Activated CD4-positive, alpha-beta T cell treated with anti-CD3 and anti-CD28 coated beads for 24 hours (primary cell): ENCODE measurements at regions not wholly inside any gene's neighbourhood (a gene's known extent, or its start where the extent isn't known, plus 50 kb on each side); places are given as distances from the start of the nearest gene placed in this dataset.
"Not testable (repeated sequence)": the region's sequence is repeated elsewhere in the genome, so short reads cannot be mapped to it uniquely, and the experiment has no call there.

Source experiments
- DNase-seq, 2 donors: peaks; one replicate each; pipeline ENCODE4 v3.0.0-alpha.2; 2020; ENCODE audit warnings: low read depth in 2 of 2

GRCh38 chr7:15820319-15820718 is 133.8 kb upstream of the MEOX2 start:
- no peak for DNase-seq

- no peak for DNase-seq
These were observed 130.4 kb upstream of the MEOX2 start for GRCh38 chr7:15816835-15817426.

GRCh38 chr7:15813448-15813847 is 127.0 kb upstream of the MEOX2 start:
- no peak for DNase-seq

DNA sequence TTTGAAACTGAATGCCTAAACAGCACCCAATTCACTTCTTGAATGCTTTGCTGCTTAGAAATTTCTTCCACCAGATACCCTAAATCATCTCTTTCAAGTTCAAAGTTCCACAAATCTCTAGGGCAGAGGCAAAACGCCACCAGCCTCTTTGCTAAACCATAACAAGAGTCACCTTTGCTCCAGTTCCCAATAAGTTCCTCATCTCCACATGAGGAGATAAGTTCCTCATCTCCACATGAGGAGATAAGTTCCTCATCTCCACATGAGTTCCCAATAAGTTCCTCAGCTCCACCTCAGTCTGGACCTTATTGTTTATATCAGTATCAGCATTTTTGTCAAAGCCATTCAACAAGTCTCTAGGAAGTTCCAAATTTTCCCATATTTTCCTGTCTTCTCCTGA is 123.9 kb upstream of the MEOX2 start:
- not testable (repeated sequence) for DNase-seq

GRCh38 chr7:15809936-15810335 is 123.5 kb upstream of the MEOX2 start:
- not testable (repeated sequence) for DNase-seq

DNA sequence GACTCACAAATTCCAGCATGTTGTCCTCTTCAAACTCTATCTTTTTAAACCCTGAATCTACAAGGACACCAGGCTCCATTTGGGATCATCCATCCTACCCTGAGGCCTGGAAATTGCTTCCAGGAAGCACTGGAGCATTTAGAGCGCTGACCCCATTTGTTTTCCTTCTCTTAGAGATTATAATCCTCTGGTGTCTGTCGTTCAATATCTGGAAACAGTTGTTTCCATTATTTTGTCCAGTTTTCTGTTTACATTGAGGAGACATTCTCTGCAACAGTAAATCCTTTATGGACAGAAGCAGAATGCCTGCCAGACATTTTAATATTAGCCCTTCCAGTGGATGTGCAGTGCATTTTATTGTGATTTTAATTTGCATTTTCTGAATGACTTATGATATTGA is 119.4 kb upstream of the MEOX2 start:
- no peak for DNase-seq

GRCh38 chr7:15802425-15802824 is 115.9 kb upstream of the MEOX2 start:
- DNase-seq: no peak

DNA sequence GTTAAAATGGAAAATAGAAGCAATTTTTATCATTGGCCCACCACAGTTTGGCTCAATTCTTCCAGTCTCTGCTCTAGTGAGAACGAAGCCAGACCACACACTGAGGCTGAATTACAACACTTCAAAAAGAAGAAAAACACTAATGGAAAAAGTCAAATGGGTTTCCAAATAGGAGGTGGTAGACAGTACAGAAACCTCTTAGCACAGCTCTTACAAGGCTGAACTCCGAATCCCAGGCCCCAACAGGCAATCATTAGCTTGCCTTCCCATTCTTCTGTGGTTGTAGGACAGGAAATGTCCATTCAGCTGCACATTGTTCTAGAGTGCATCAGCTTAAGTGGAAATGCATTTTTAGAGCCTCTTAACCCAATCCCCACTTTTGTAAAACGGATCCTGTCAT is 115.1 kb upstream of the MEOX2 start:
- no peak for DNase-seq

GRCh38 chr7:15801041-15801440 is 114.6 kb upstream of the MEOX2 start:
- DNase-seq: no peak

- no peak for DNase-seq
These were observed 111.6 kb upstream of the MEOX2 start for GRCh38 chr7:15798081-15798480.

DNA sequence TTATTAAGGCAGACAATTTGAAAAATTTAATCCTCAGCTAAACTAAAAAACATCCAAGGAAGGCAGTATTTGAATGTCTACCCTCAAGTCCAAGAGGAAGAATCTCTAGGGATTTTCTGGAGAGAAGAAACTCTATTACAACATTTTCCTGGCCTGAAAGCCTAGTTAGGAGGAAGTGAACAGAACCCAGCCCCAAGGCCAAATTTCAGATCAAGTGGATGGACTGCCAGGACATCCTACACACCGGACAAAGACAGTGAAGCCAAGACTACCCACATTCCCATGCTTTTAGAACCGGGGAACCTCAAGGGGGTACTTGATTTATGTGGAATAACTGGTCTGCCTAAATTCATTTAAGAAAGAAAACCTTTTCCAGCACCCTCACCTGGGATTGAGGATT is 108.9 kb upstream of the MEOX2 start:
- DNase-seq: no peak

- no peak for DNase-seq
These were observed 108.3 kb upstream of the MEOX2 start for GRCh38 chr7:15794801-15795200.

- no peak for DNase-seq
These were observed 98.2 kb upstream of the MEOX2 start for GRCh38 chr7:15784694-15785030.

DNA sequence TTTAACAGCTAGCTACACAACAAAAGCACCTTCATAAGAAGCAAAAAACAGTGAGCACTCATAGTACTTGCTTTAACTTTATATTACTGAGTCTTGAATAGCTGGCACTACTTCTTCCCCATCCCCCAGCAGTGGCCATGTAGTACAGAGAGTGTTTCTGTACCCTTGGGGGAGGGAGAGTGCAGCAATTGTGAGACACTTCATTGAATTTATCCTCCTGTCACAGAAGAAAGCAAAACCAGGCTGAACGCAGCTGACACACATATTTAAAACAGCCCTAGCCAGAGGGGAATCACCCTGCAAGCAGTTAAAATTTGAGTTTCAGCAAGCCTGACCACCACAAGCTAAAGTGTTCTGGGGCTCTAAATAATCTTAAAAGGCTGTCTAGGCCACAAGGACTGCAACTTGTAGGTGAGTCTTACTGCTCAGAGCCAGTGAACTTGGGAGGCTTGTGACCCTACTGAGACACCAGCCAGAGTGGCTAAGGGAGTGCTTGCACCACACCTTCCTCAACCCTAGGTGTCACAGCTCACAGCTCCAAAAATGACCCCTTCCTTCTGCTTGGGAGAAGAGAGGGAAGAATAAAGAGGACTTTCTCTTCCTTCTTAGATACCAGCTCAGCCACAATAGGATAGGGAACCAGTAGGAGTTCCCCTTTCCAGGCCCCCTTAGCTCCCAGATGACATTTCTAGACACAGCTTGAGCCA is 97.7 kb upstream of the MEOX2 start:
- DNase-seq: no peak

- no peak for DNase-seq
These were observed 96.2 kb upstream of the MEOX2 start for GRCh38 chr7:15782656-15783055.

DNA sequence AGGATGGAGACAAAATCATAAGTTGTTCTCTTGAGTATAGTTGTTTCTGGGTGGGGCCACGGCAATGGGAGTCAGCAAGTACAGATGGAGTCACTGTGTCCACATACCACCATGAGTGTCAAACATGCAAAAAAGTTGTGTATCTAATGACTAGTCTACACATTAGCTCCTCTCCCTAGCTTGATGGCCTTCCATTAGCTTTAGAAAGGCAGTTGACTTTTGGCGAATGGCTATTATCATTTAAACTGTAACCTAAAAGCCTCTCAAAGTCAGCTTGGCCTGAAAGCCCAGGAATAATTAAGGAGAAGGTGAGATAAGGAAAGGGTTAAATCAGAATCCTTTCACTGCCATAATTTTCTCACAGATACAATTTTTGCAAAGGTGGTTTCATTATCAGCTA is 95.5 kb upstream of the MEOX2 start:
- no peak for DNase-seq

DNA sequence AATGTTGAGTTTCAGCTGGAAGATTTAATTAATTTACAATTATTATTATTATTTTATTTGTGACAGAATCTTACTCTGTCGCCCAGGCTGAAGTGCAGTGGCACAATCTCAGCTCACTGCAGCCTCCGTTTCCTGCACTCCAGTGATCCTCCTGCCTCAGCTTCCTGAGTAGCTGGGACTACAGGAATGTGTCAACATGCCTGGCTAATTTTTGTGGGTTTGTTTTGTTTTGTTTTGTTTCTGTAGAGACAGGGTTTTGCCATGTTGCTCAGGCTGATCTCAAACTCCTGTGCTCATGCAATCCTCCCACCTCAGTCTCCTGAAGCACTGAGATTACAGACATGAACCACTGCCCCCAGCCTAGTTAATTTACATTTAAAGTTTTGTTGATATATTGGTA is 93.8 kb upstream of the MEOX2 start:
- DNase-seq: no peak

DNA sequence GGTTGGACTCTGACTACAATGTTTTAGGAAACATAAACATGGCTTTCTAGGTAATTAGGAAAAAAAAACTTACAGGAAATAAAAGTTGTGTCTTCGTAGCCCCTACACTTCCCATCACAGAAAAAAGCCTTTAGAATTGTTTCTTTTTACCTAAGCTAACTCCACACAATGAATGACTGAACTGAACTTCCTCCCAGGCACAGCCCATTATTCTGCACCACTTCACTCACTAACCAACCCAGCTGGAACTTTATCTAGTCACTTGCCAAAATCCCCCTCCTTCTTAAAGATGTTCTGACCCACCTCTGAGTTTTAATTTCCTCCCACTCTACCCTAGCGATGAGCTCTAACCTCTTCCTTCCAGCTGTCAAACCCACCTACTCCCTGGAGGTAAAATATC is 91.7 kb upstream of the MEOX2 start:
- no peak for DNase-seq

DNA sequence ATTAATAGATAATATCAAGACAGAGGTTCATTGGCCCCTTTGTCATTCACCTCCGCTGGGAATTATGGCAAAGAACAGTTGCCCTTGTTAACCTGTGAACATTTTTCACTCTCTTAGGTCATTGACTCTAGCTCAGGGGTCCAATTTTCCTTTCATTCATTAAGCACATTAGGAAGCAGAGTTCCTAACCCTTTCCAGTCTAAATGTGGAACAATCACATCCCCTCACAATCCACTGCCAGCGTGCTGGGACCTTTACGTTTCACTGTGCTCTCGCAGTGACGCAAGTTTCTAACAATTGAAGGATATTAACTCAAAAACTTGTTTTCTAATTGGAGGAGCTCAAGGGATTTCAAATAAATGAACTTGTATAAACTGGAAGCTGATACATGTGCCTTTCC is 79.3 kb upstream of the MEOX2 start:
- DNase-seq: no peak

DNA sequence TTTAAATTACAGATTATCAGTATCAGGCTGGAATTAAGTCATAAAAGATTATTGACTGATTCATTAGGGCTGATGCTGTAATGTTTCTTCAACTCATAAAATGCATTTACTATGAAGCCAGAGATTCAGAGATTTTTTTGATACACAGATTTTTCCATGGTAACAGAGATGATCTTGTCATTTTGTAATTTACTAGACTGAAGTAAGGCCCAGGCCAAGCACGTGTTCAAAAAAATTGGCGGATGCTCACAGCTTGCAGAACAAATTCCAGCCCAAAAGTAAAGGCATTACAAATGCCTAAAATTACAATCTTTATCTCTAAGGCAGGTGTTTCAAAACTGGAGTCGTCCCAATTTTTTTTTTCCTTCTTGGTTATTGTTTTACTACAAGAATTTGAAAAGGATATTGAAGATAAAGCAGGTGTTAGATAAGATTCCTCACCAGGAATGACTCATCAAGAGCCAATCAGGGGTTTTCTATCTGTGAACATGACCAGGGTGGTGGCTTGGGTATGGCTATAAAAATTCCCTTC is 78.4 kb upstream of the MEOX2 start:
- no peak for DNase-seq

- no peak for DNase-seq
These were observed 77.5 kb upstream of the MEOX2 start for GRCh38 chr7:15764010-15764409.

DNA sequence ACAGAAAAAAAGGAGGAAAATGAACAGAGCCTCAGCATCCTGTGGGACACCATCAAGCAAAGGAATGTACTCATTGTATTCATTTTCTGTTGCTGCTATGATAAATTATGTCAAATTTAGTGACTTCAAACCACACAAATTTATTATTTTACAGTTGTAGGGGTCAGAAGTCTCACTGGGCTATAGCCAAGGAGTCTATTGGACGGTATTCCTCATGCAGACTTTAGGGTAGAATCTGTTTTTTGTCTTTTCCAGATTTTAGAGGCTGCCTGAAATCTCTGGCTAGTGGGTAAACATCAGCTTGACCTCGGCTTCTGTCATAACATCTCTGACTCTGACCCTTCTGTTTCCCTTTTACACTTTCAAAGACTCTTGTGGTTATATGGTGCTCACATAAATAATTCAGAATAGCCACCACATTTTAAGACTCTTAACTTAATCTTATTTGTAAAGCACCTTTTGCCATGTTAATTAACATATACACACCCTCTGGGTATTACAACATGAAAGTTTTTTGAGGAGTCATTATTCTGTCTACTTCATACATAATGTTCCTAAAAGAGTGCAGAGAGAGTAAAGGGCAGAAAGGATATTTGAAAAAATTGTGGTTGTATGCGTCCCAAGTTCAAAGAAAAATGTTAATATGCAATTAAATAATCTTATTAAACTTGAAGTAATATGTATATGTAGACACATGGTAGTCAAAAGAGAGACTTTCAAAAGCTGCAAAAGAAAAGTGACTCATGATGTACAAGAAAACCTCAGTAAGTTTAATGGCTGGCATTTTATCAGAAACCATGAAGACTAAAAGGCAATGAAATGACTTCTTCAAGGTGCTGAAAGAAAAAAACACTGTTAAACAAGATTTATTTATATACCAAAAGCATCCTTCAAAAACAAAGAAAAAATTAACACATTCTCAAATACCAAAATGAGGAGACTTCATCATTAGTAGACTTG is 70.8 kb upstream of the MEOX2 start:
- no peak for DNase-seq

DNA sequence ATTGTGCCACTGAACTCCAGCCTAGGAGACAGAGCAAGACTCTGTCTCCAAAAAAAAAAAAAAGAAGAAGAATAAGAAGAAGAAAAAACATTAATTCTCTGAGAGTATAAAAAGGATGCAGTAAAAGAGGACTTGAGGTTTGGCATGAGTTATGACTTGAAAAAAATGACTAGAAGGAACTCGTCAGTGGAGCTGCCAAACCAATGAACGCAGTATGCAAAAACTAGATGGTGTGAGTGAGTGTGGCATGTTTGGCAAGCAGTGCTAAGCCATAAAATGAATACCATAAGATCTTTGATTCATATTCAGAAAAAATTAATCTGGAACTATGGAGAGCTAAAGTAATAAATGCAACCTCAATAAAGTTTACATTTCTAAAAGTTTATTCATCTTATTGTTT is 68.6 kb upstream of the MEOX2 start:
- DNase-seq: no peak
